ENCODE measurements at regions not wholly inside any gene's neighbourhood (a gene's known extent, or its start where the extent isn't known, plus 50 kb on each side); places are given as distances from the start of the nearest gene placed in this dataset.
"Not testable (repeated sequence)": the region's sequence is repeated elsewhere in the genome, so short reads cannot be mapped to it uniquely, and the experiment has no call there.

GRCh38 chr2:43068631-43069517 is 157.5 kb downstream of the ZFP36L2 start:
- Mint-ChIP-seq H3K27ac (peak overlapping the region; percentile 47), H3K9me3 (no peaks in the 10 kb centered on the region), H3K4me1 (ENCODE audit: low read depth) (peaks cover 53% of the 10 kb centered on the region), H3K27me3 (peaks cover 12% of the 10 kb centered on the region), H3K4me3 (no peak overlapping the region), H3K36me3 (ENCODE audit: low read depth) (no peaks in the 10 kb centered on the region)
- intact Hi-C loops (cut with micrococcal nuclease): no loop called here

GRCh38 chr2:43068041-43068533 is 158.3 kb downstream of the ZFP36L2 start:
- H3K4me3 Mint-ChIP-seq: peak overlapping the region; percentile 4
- intact Hi-C loops (cut with micrococcal nuclease): no loop called here
- H3K27ac Mint-ChIP-seq: no peak overlapping the region
- H3K27me3 Mint-ChIP-seq: peaks cover 12% of the 10 kb centered on the region
- H3K9me3 Mint-ChIP-seq: no peaks in the 10 kb centered on the region
- H3K36me3 Mint-ChIP-seq (ENCODE audit: low read depth): no peaks in the 10 kb centered on the region
- H3K4me1 Mint-ChIP-seq (ENCODE audit: low read depth): peaks cover 46% of the 10 kb centered on the region

GRCh38 chr2:43067254-43068040 is 159.0 kb downstream of the ZFP36L2 start:
- Mint-ChIP-seq H3K4me3 (no peak overlapping the region), H3K4me1 (ENCODE audit: low read depth) (peaks cover 46% of the 10 kb centered on the region), H3K27ac (no peak overlapping the region), H3K36me3 (ENCODE audit: low read depth) (no peaks in the 10 kb centered on the region), H3K9me3 (no peaks in the 10 kb centered on the region), H3K27me3 (peaks cover 12% of the 10 kb centered on the region)
- intact Hi-C loops (cut with micrococcal nuclease): no loop called here

DNA sequence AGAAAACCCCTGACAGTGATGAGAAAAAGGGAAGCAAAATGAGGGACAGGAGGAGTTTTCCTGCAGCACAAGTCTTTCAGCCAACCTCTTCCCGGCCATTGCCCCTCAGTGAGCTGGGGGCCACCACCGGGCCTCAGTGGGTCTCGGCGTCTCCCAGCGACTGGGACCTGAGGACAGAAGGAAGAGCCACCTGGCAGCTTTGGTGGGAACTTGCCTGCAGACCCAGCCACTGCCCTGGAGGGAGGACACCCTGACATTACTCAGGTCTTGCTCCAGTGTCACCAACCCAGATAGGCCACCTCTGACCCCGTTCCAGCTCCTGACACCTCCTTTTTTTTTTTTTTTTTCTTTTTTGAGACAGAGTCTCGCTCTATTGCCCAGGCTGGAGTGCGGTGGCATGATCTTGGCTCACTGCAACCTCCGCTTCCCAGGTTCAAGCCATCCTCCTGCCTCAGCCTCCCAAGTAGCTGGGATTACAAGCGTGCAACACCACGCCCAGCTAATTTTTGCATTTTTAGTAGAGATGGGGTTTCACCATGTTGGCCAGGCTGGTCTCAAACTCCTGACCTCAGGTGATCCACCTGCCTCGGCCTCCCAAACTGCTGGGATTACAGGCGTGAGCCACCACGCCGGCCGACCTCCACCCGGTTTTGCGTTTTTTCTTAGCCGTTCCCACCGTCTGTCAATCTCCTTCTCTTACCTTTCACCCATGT is 159.7 kb downstream of the ZFP36L2 start:
- H3K9me3 Mint-ChIP-seq; H3K4me3 Mint-ChIP-seq; intact Hi-C loops (cut with micrococcal nuclease); H3K36me3 Mint-ChIP-seq (ENCODE audit: low read depth): not testable (repeated sequence)
- Mint-ChIP-seq H3K4me1 (ENCODE audit: low read depth) (peaks cover 38% of the 10 kb centered on the region), H3K27ac (peak overlapping the region; percentile 31), H3K27me3 (peaks cover 12% of the 10 kb centered on the region)

DNA sequence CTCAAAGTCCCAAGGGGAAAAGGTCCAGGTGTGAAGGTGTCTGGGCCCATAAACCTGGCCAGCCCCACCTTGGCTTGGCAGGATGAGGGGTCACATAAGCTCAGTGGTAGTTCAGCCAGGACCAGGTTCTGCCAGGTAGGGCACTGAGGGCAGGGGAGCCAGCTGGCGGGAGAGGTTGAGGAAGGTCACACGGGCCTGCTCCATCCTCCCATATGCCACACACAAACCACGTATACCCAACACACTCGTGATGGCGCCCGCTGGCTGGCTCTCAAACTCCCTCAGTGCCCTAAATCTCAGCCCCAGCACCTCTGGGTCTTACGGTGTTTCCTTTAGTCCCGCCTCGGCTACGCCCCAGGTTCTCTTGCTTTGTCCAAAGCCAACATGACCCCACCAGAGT is 160.5 kb downstream of the ZFP36L2 start:
- intact Hi-C loops (cut with micrococcal nuclease): no loop called here
- Mint-ChIP-seq H3K27ac (peak overlapping the region; percentile 31), H3K4me3 (no peak overlapping the region), H3K9me3 (no peaks in the 10 kb centered on the region), H3K36me3 (ENCODE audit: low read depth) (no peaks in the 10 kb centered on the region), H3K4me1 (ENCODE audit: low read depth) (peaks cover 31% of the 10 kb centered on the region), H3K27me3 (peaks cover 12% of the 10 kb centered on the region)

GRCh38 chr2:43065036-43065435 is 161.4 kb downstream of the ZFP36L2 start:
- Mint-ChIP-seq H3K4me1 (ENCODE audit: low read depth) (peaks cover 31% of the 10 kb centered on the region), H3K4me3 (no peak overlapping the region), H3K27ac (no peak overlapping the region), H3K36me3 (ENCODE audit: low read depth) (no peaks in the 10 kb centered on the region), H3K27me3 (peaks cover 12% of the 10 kb centered on the region), H3K9me3 (no peaks in the 10 kb centered on the region)
- intact Hi-C loops (cut with micrococcal nuclease): no loop called here

DNA sequence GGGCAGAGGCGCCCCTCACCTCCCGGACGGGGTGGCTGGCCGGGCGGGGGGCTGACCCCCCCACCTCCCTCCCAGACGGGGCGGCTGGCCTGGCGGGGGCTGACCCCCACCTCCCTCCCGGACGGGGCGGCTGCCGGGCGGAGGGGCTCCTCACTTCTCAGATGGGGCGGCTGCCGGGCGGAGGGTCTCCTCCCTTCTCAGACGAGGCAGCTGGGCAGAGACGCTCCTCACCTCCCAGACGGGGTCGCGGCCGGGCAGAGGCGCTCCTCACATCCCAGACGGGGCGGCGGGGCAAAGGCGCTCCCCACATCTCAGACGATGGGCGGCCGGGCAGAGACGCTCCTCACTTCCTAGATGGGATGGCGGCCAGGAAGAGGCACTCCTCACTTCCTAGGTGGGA is 163.3 kb downstream of the ZFP36L2 start:
- H3K27ac Mint-ChIP-seq; H3K36me3 Mint-ChIP-seq (ENCODE audit: low read depth); intact Hi-C loops (cut with micrococcal nuclease); H3K9me3 Mint-ChIP-seq; H3K4me3 Mint-ChIP-seq; H3K27me3 Mint-ChIP-seq: not testable (repeated sequence)
- H3K4me1 Mint-ChIP-seq (ENCODE audit: low read depth): peaks cover 44% of the 10 kb centered on the region

DNA sequence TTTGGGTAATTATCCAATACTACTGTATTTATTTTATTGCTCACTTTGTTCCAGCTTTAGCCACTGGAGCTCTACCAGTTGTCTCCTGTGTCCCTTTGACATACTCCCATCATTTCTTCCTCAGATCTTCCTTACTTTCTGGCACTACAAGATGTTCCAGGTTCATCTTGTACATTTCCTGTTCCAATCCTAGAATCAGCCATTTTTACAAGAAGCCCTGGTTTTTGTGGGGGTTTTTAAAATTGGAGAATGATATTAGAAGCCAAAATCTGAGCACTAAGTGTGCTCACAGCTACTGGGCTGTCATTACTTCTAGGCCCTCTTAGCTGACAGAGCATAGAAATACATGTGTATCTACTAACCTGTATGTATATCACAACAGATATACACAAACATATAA is 164.3 kb downstream of the ZFP36L2 start:
- Mint-ChIP-seq H3K9me3 (no peaks in the 10 kb centered on the region), H3K4me1 (ENCODE audit: low read depth) (peaks cover 41% of the 10 kb centered on the region), H3K27me3 (peaks cover 8% of the 10 kb centered on the region), H3K4me3 (no peak overlapping the region), H3K27ac (no peak overlapping the region), H3K36me3 (ENCODE audit: low read depth) (no peaks in the 10 kb centered on the region)
- intact Hi-C loops (cut with micrococcal nuclease): no loop called here

DNA sequence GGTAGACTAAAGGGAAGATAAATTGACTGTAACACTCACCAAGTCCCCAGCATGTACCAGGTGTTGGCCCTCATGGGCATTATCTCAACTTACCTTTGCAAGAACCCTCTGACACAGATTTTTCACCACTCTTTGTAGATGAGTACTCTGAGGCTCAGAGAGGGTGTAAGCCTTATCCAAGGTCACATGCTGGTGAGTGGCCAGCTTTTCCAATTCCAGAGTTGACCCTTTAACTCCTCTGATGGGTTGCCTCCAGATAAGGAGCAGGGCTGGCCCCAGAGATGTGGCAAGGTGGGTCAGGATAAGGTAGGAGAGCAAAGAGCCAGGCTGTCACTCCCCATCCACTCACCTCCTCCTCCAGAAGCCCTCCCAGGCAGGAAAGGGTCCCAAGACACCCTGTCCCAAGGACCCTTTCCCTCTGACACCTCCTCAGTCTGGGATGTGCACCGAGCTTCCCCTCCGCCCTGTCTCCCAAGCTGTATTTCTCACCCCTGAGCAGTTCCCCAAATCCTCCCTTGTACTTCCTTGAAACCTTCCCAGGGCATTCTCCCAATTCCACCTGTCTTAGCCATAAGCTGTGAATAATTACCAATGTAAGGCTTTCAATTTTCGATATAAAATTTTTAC is 165.9 kb downstream of the ZFP36L2 start:
- no peak overlapping the region for H3K4me3 Mint-ChIP-seq
- H3K9me3 Mint-ChIP-seq: no peaks in the 10 kb centered on the region
- H3K36me3 Mint-ChIP-seq (ENCODE audit: low read depth): no peaks in the 10 kb centered on the region
- intact Hi-C loops (cut with micrococcal nuclease): no loop called here
- H3K27me3 Mint-ChIP-seq: peaks cover 16% of the 10 kb centered on the region
- peaks cover 27% of the 10 kb centered on the region for H3K4me1 Mint-ChIP-seq (ENCODE audit: low read depth)
- H3K27ac Mint-ChIP-seq: peak overlapping the region; percentile 51

DNA sequence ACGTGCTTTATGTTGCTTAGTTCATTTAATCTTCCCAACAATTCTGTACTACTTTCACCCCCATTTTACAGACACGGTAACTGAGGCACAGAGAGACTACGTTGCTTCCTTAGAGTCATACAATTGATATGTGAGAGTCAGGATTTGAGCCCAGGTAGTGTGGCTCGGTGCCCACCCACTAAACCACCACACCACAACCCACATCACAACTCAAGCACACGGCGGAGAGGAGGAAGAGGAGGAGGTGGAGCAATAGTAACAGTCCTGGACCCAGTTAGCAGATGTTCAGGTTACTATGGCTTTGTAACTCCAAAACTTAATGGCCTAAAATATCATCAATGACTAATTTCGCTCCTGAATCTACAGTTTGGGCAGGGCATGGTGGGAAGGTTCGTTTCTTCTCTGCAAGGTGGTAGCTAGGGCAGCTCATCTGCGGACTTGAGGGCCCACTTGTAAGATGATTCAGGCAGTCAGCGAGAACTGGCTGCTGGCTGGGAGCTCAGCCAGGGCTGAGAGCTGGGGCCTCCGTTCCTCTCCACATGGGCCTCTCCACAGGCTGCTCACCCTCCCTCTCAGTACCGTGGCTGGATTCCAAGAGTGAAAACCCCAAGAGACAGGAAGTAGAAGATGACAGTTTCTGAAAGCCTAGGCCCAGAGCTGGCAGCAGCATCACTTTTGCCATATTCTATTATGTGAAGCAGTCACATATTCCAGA is 167.1 kb downstream of the ZFP36L2 start:
- peak overlapping the region; percentile 36 for H3K27ac Mint-ChIP-seq
- H3K4me1 Mint-ChIP-seq (ENCODE audit: low read depth): peaks cover 38% of the 10 kb centered on the region
- H3K36me3 Mint-ChIP-seq (ENCODE audit: low read depth): no peaks in the 10 kb centered on the region
- no peaks in the 10 kb centered on the region for H3K9me3 Mint-ChIP-seq
- H3K27me3 Mint-ChIP-seq: peaks cover 19% of the 10 kb centered on the region
- intact Hi-C loops (cut with micrococcal nuclease): loop anchor here (10.0 kb wide), 1 partner anchor 45 kb away; no protein-coding TSS in a partner anchor
- H3K4me3 Mint-ChIP-seq: no peak overlapping the region

DNA sequence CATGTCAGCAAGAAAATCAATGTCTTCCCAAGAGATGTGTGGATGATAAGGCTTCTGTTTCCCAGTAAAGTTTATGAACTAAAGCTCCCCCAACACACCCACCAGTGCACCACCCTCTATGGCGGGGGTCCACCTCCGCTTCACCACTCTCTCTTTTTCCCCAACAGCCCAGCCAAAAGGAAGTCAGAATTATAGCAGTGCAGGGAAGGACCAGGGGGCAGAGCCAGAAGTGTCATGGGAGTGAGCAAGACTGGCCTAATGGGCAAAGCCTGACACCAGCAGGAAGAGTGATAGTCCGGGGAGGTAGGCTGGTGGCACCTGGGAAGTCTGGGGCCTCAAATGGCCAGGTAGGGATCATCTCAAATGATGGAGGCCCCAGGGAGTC is 167.7 kb downstream of the ZFP36L2 start:
- Mint-ChIP-seq H3K27me3 (peaks cover 19% of the 10 kb centered on the region), H3K36me3 (ENCODE audit: low read depth) (no peaks in the 10 kb centered on the region), H3K4me1 (ENCODE audit: low read depth) (peaks cover 41% of the 10 kb centered on the region), H3K9me3 (no peaks in the 10 kb centered on the region), H3K4me3 (no peak overlapping the region), H3K27ac (no peak overlapping the region)
- intact Hi-C loops (cut with micrococcal nuclease): loop anchor here (10.0 kb wide), 1 partner anchor 46 kb away; no protein-coding TSS in a partner anchor

- Mint-ChIP-seq H3K27me3 (peaks cover 19% of the 10 kb centered on the region), H3K9me3 (no peaks in the 10 kb centered on the region), H3K4me1 (ENCODE audit: low read depth) (peaks cover 41% of the 10 kb centered on the region), H3K4me3 (no peak overlapping the region), H3K36me3 (ENCODE audit: low read depth) (no peaks in the 10 kb centered on the region), H3K27ac (no peak overlapping the region)
- intact Hi-C loops (cut with micrococcal nuclease): loop anchor here (10.0 kb wide), 1 partner anchor 47 kb away; no protein-coding TSS in a partner anchor
Observed at GRCh38 chr2:43057742-43058725, 168.4 kb downstream of the ZFP36L2 start.
